ENCODE measurements at regions not wholly inside any gene's neighbourhood (a gene's known extent, or its start where the extent isn't known, plus 50 kb on each side); places are given as distances from the start of the nearest gene placed in this dataset.

GRCh38 chr5:73352243-73352642, 96.3 kb downstream of the FOXD1 start:
- peaks cover 0 to 6% (median under 1%) of the 10 kb centered on the region in 4 donors for H3K9me3 ChIP-seq (ENCODE audit: control insufficient read depth in 4 of 4, insufficient read depth in 3 of 4, low read length in 3 of 4)
- H3K27ac ChIP-seq (ENCODE audit: low read depth in 1 of 2, low read length in 1 of 2), result no peak overlapping the region
- 89 to 95% methylated on average over 1 of the region's 1 CpG for WGBS, 2 donors
- peaks cover 0 to 30% (median 0%) of the 10 kb centered on the region in 3 donors for H3K27me3 ChIP-seq (ENCODE audit: control insufficient read depth in 3 of 3, insufficient read depth in 3 of 3, low read length in 2 of 3)
- ATAC-seq (ENCODE audit: insufficient read depth, low FRiP score) (no peak), DNase-seq (no peak)
- no peak overlapping the region for H3K9ac ChIP-seq (ENCODE audit: insufficient read depth in 1 of 2, low read length in 2 of 2)
- no peaks in the 10 kb centered on the region for H3K4me1 ChIP-seq (ENCODE audit: control insufficient read depth in 5 of 5, insufficient read depth in 5 of 5, low read length in 5 of 5)
- no peaks in the 10 kb centered on the region for H3K36me3 ChIP-seq (ENCODE audit: control insufficient read depth in 4 of 4, insufficient read depth in 4 of 4, low read length in 4 of 4)
- H3K4me3 ChIP-seq, result no peak overlapping the region
- no peak for TF ChIP-seq CTCF (IDR thresholded peaks at IDR 0.05; ENCODE audit: control extremely low read depth, extremely low read depth)

GRCh38 chr5:73351593-73351992, 97.0 kb downstream of the FOXD1 start:
- WGBS, 2 donors, result 48 to 52% methylated on average over 3 of the region's 3 CpGs
- H3K27me3 ChIP-seq (ENCODE audit: control insufficient read depth in 3 of 3, insufficient read depth in 3 of 3, low read length in 2 of 3), result peaks cover 0 to 30% (median 0%) of the 10 kb centered on the region in 3 donors
- no peak overlapping the region for H3K4me3 ChIP-seq
- no peak overlapping the region for H3K27ac ChIP-seq (ENCODE audit: low read depth in 1 of 2, low read length in 1 of 2)
- TF ChIP-seq CTCF (IDR thresholded peaks at IDR 0.05; ENCODE audit: control extremely low read depth, extremely low read depth), result no peak
- ATAC-seq (ENCODE audit: insufficient read depth, low FRiP score) (no peak), DNase-seq (no peak)
- no peaks in the 10 kb centered on the region for H3K4me1 ChIP-seq (ENCODE audit: control insufficient read depth in 5 of 5, insufficient read depth in 5 of 5, low read length in 5 of 5)
- peaks cover 0 to 6% (median 4%) of the 10 kb centered on the region in 4 donors for H3K9me3 ChIP-seq (ENCODE audit: control insufficient read depth in 4 of 4, insufficient read depth in 3 of 4, low read length in 3 of 4)
- no peaks in the 10 kb centered on the region for H3K36me3 ChIP-seq (ENCODE audit: control insufficient read depth in 4 of 4, insufficient read depth in 4 of 4, low read length in 4 of 4)
- no peak overlapping the region for H3K9ac ChIP-seq (ENCODE audit: insufficient read depth in 1 of 2, low read length in 2 of 2)

GRCh38 chr5:73346878-73347408, 101.6 kb downstream of the FOXD1 start:
- Histone ChIP-seq H3K9ac (ENCODE audit: insufficient read depth in 1 of 2, low read length in 2 of 2) (no peak overlapping the region), H3K4me3 (no peak overlapping the region), H3K9me3 (ENCODE audit: control insufficient read depth in 4 of 4, insufficient read depth in 3 of 4, low read length in 3 of 4) (peaks cover 0 to 6% (median 4%) of the 10 kb centered on the region in 4 donors), H3K4me1 (ENCODE audit: control insufficient read depth in 5 of 5, insufficient read depth in 5 of 5, low read length in 5 of 5) (no peaks in the 10 kb centered on the region), H3K27ac (ENCODE audit: low read depth in 1 of 2, low read length in 1 of 2) (no peak overlapping the region), H3K27me3 (ENCODE audit: control insufficient read depth in 3 of 3, insufficient read depth in 3 of 3, low read length in 2 of 3) (peaks cover 0 to 14% (median 6%) of the 10 kb centered on the region in 3 donors), H3K36me3 (ENCODE audit: control insufficient read depth in 4 of 4, insufficient read depth in 4 of 4, low read length in 4 of 4) (no peaks in the 10 kb centered on the region)
- DNase-seq (no peak), ATAC-seq (ENCODE audit: insufficient read depth, low FRiP score) (no peak)
- TF ChIP-seq CTCF (IDR thresholded peaks at IDR 0.05; ENCODE audit: control extremely low read depth, extremely low read depth), result no peak
- 91 to 95% methylated on average over 1 of the region's 1 CpG for WGBS, 2 donors

GRCh38 chr5:73344835-73345234, 103.7 kb downstream of the FOXD1 start:
- DNase-seq (no peak), ATAC-seq (ENCODE audit: insufficient read depth, low FRiP score) (no peak)
- H3K9ac ChIP-seq (ENCODE audit: insufficient read depth in 1 of 2, low read length in 2 of 2), result no peak overlapping the region
- H3K36me3 ChIP-seq (ENCODE audit: control insufficient read depth in 4 of 4, insufficient read depth in 4 of 4, low read length in 4 of 4), result no peaks in the 10 kb centered on the region
- no peak overlapping the region for H3K27ac ChIP-seq (ENCODE audit: low read depth in 1 of 2, low read length in 1 of 2)
- H3K27me3 ChIP-seq (ENCODE audit: control insufficient read depth in 3 of 3, insufficient read depth in 3 of 3, low read length in 2 of 3), result peaks cover 0 to 17% (median 10%) of the 10 kb centered on the region in 3 donors
- WGBS, 2 donors, result 84 to 87% methylated on average over 5 of the region's 5 CpGs
- no peaks in the 10 kb centered on the region for H3K4me1 ChIP-seq (ENCODE audit: control insufficient read depth in 5 of 5, insufficient read depth in 5 of 5, low read length in 5 of 5)
- no peak overlapping the region for H3K4me3 ChIP-seq
- no peak for TF ChIP-seq CTCF (IDR thresholded peaks at IDR 0.05; ENCODE audit: control extremely low read depth, extremely low read depth)
- peaks cover 0 to 8% (median 6%) of the 10 kb centered on the region in 4 donors for H3K9me3 ChIP-seq (ENCODE audit: control insufficient read depth in 4 of 4, insufficient read depth in 3 of 4, low read length in 3 of 4)

All from lung (tissue), 11 donors.